ENCODE measurements at regions not wholly inside any gene's neighbourhood (a gene's known extent, or its start where the extent isn't known, plus 50 kb on each side); places are given as distances from the start of the nearest gene placed in this dataset.

DNA sequence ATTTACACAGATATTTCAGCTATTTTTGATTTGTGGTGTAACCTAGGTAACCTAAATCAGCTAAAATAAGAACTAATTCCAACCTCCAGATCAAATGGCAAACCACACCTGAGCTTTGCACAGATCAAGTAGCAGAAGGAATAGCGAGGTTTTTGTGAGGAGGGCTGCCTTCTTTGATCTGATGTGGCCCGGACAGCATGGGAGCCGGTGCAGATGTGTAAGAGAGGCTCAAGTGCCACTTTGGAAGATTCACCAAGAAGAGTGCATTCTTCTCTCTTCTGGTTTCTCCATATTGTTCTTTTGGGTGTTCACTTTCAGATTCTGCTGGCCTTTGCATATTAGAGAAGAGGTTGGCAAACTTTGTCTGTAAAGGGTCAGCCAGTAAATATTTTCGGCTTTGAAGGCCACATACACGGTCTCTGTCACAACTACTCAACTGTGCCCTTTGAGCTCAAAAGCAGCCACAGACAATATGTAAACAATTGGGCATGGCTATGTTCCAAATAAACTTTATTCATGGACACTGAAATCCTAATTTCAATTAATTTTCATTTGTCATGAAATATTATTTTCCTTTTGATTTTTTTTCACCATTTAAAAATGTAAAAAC, 78.9 kb upstream of the FAM9C start:
- H3K27ac ChIP-seq = no peak overlapping the region
- TF ChIP-seq, protein P1, sequence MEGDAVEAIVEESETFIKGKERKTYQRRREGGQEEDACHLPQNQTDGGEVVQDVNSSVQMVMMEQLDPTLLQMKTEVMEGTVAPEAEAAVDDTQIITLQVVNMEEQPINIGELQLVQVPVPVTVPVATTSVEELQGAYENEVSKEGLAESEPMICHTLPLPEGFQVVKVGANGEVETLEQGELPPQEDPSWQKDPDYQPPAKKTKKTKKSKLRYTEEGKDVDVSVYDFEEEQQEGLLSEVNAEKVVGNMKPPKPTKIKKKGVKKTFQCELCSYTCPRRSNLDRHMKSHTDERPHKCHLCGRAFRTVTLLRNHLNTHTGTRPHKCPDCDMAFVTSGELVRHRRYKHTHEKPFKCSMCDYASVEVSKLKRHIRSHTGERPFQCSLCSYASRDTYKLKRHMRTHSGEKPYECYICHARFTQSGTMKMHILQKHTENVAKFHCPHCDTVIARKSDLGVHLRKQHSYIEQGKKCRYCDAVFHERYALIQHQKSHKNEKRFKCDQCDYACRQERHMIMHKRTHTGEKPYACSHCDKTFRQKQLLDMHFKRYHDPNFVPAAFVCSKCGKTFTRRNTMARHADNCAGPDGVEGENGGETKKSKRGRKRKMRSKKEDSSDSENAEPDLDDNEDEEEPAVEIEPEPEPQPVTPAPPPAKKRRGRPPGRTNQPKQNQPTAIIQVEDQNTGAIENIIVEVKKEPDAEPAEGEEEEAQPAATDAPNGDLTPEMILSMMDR (conservative IDR thresholded peaks at IDR 0.05) = no peak
- TF ChIP-seq ZFX (IDR thresholded peaks at IDR 0.05) = no peak

DNA sequence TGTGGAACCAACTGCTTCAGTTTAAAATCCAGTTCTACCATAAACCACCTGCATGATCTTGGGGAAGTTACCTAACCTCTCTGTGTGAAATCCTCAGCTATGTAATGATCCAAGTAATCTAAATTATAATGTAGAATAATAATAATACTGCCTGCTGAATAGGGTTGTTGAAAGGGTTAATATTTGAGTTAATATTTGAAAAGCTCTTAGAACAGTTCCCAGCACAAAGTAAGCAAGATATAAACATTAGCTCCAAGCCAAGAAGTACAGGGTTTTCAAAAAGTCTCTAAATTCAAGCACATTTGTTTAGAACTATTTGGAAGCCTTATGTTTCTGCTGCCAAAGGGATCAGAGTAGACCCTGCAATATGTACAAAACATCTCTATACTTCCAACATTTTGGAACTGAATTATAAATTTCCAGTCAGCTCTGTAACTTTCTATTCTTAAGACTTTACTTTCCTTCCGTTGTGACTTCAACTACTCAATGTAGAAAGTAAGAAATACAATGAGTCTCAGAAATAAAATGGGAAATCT, 76.7 kb upstream of the FAM9C start:
- TF ChIP-seq, protein P1 (conservative IDR thresholded peaks at IDR 0.05) = no peak
- no peak for TF ChIP-seq ZFX (IDR thresholded peaks at IDR 0.05)
- H3K27ac ChIP-seq = no peak overlapping the region

DNA sequence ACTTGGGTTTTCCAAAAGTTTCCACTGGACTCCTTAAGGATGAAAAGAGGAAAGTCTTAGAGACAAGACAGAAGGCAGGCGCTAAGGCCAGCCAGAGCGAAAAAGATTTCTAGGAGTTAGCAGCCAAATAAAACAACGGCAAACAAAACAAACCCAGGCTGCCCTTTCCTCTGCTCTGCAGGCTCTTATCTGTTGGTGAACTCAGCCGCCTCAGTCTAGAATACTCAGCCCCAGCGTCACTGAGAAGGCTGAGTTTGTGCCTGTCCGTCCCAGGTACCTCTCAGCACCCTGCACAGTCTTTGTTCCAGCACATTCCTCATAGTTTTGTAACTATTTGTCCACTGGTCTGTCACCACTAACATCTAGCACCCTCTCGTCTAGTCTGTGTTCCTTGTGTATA, 75.6 kb upstream of the FAM9C start:
- peak overlapping the region; percentile 23; the same call in 1 of the 2 replicates for H3K27ac ChIP-seq
- TF ChIP-seq, protein P1 (conservative IDR thresholded peaks at IDR 0.05) = no peak
- TF ChIP-seq ZFX (IDR thresholded peaks at IDR 0.05) = no peak

DNA sequence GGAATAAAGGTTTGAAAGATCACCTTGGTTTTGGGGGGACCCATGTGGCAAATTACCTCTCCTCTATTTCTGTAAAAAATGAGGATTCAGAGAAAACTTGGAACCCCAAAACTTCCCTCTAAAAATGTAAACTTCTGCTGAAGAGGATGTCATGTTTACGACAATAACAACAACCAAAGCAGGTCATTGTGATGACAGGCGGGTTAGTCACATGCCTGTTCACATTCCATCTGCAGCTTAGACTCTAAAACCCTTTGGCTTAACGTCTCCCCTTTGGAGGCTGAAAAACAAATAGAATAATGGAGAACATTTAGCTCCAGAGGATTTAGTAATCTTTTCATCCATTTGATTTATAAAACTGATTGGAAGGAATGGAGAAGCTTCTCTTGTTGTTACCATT, 75.0 kb upstream of the FAM9C start:
- TF ChIP-seq, protein P1 (conservative IDR thresholded peaks at IDR 0.05) = no peak
- no peak for TF ChIP-seq ZFX (IDR thresholded peaks at IDR 0.05)
- H3K27ac ChIP-seq = no peak overlapping the region

DNA sequence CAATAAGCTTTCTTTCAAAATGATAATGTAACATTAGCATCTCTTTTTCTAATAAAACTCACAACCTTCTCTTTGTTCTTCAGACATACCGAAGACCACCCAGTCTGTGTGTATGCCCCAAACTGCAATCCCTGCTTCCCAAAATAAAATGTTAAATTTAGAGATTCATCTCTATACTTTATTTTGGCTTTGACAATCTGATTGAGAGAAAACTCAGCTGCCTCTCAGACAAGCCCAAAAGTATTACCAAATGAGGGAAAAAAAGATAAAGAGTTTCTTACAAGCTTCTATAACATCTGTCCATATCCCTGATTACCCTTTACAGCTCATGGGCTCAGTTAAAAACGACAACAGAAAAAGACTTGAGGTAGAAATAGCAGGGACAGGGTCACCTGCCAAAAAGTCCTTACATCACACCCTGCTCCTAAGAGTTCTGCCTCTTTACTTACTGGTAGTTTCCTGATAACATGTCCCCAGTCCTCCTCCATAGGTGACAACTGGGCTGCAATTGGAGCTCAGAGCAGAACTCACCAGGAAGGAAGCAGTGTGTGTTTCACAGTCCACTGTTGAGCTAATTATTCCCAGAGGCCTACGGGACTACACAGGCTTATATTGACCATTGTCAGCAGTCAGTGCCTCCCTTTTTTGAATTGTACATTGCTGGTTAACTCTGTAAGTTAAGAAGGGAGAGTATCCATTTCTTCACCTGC, 70.9 kb upstream of the FAM9C start:
- H3K27ac ChIP-seq = no peak overlapping the region

DNA sequence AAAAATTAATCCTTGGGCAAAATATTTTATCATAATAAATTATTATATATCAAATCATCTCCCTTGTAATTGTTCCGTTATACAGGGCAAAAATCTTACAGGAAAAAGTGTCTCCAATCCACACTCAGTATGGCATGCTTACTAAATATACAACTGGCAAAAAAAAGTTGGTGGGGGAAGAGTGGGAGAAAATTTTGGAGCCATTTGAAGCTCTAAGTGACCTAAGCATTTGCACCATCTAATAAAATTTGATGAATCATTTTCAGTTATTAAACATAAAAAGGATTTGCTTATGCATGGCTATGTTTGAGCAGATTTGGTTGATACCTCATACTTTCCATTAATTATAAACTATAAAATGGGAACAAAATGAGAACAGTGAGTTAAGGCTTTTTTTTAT, 68.1 kb upstream of the FAM9C start:
- no peak for TF ChIP-seq ZFX (IDR thresholded peaks at IDR 0.05)
- TF ChIP-seq, protein P1 (conservative IDR thresholded peaks at IDR 0.05) = no peak
- no peak overlapping the region for H3K27ac ChIP-seq

More for the DNA sequence above, 70.9 kb upstream of the FAM9C start:
- TF ChIP-seq, protein P1 (conservative IDR thresholded peaks at IDR 0.05) = no peak
- no peak for TF ChIP-seq ZFX (IDR thresholded peaks at IDR 0.05)
